ENCODE measurements at regions not wholly inside any gene's neighbourhood (a gene's known extent, or its start where the extent isn't known, plus 50 kb on each side); places are given as distances from the start of the nearest gene placed in this dataset.

- DNase-seq, result no peak
Observed at GRCh38 chr4:106423791-106424190, 55.2 kb upstream of the GIMD1 start.

DNA sequence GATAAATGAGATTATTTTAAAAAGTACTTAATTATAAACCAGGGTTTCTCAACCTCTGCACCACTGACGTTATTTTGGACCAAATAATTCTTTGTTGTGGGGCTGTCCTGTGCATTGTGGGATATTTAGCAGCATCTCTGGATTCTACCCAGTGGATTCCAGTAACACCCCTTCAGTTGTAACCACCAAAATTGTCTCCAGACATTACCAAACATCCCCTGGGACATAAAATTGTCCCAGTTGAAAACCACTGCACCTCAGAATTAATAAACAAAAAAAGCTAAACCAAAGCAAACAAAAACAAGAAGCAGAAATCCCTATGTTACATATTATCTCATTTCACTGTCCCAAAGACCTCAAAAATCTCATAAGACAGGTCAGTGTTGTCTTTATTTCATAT lies 54.2 kb upstream of the GIMD1 start:
- no peak for DNase-seq

DNA sequence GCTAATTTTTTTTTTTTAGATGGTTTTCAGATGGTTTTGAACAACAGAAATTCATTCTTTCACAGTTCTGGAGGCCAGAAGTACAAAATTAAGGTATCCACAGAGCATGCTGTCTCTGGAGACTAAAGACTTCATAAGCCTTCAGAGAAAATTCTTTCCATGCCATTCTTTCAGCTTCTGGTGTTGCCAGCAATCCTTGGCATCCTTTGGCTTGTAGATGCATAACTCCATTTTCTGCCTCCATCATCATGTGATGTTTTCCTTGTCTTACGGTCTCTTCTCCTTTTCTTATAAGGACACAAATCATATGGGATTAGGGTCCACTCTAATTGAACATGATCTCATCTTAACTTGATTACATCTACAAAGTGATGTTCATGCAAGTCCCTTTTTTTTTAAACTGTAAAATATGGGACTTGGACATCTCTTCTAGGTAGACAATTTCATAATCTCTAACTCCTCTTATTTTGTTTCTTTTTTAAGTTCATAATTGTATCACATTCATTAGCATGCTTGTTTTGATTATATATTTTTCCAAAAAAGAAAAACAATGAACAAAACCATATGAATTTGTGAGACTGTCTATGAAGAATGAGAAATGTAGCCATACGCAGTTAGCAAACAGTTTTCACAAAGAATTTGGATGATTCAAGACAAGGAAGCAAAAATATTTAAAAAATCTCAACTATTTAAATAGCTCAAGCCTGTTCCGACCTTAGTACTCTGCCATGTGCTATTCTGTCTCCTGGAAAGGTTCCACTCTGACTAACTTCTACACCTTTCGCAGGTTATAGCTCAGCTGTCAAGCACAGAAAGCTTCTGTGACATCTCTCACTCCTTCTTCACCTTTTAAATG lies 53.1 kb upstream of the GIMD1 start:
- no peak for DNase-seq

GRCh38 chr4:106418444-106418843 lies 49.9 kb upstream of the GIMD1 start:
- no peak for DNase-seq

Measured in CD4-positive, alpha-beta T cell treated with Interleukin-1 beta for 1 hour (primary cell).